Endothelial cell (in vitro differentiated cells): ENCODE measurements at regions not wholly inside any gene's neighbourhood (a gene's known extent, or its start where the extent isn't known, plus 50 kb on each side); places are given as distances from the start of the nearest gene placed in this dataset.

Experiments used
- DNase-seq: peaks from one replicate; pipeline ENCODE4 v3.0.0; 2021; ENCODE audit warnings: low spot score
- H3K27ac Mint-ChIP-seq: one replicate; pipeline ENCODE4 v1.8.0; 2021; ENCODE audit warnings: mixed read lengths, inconsistent platforms; ENCODE audit not compliant: unreplicated experiment
- H3K27me3 Mint-ChIP-seq: one replicate; pipeline ENCODE4 v1.8.0; 2021; ENCODE audit warnings: mild to moderate bottlenecking, moderate library complexity, mixed read lengths, inconsistent platforms; ENCODE audit not compliant: unreplicated experiment
- H3K36me3 Mint-ChIP-seq: one replicate; pipeline ENCODE4 v1.8.0; 2021; ENCODE audit warnings: mild to moderate bottlenecking, low read depth, mixed read lengths, inconsistent platforms; ENCODE audit not compliant: unreplicated experiment
- H3K4me1 Mint-ChIP-seq: one replicate; pipeline ENCODE4 v1.8.0; 2021; ENCODE audit warnings: mild to moderate bottlenecking, mixed read lengths, inconsistent platforms; ENCODE audit not compliant: unreplicated experiment
- H3K4me3 Mint-ChIP-seq: one replicate; pipeline ENCODE4 v1.8.0; 2021; ENCODE audit warnings: mild to moderate bottlenecking, mixed read lengths, inconsistent platforms; ENCODE audit not compliant: unreplicated experiment
- H3K9me3 Mint-ChIP-seq: one replicate; pipeline ENCODE4 v1.8.0; 2021; ENCODE audit warnings: mixed read lengths, inconsistent platforms; ENCODE audit not compliant: unreplicated experiment
- TF ChIP-seq, protein P1 (sequence below): fragments of 200-600 bp; sonication (generic); IDR thresholded peaks from one replicate; pipeline ENCODE4 v1.5.0; 2021; ENCODE audit warnings: antibody characterized with exemption; ENCODE audit not compliant: unreplicated experiment

DNA sequence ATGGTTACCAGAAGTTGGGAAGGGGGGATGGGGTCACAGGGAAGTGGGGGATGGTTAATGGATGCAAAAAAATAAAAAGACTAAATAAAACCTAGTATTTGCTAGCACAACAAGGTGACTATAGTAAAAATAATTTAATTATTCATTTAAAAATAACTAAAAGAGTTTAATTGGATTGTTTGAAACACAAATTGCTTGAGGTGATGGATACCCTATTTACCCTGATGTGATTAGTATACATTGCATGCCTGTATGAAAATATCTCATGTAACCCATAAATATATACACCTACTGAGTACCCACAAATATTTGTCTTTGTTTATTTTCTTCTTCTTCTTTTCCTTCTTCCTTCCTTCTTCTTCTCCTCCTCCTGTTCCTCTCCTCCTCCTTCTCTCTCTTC lies 57.8 kb upstream of the MACF1 start:
- peaks cover 9% of the 10 kb centered on the region for H3K27me3 Mint-ChIP-seq
- H3K9me3 Mint-ChIP-seq: no peaks in the 10 kb centered on the region
- peaks cover 8% of the 10 kb centered on the region for H3K36me3 Mint-ChIP-seq
- no peak overlapping the region for H3K27ac Mint-ChIP-seq
- H3K4me3 Mint-ChIP-seq: no peak overlapping the region
- TF ChIP-seq, protein P1, sequence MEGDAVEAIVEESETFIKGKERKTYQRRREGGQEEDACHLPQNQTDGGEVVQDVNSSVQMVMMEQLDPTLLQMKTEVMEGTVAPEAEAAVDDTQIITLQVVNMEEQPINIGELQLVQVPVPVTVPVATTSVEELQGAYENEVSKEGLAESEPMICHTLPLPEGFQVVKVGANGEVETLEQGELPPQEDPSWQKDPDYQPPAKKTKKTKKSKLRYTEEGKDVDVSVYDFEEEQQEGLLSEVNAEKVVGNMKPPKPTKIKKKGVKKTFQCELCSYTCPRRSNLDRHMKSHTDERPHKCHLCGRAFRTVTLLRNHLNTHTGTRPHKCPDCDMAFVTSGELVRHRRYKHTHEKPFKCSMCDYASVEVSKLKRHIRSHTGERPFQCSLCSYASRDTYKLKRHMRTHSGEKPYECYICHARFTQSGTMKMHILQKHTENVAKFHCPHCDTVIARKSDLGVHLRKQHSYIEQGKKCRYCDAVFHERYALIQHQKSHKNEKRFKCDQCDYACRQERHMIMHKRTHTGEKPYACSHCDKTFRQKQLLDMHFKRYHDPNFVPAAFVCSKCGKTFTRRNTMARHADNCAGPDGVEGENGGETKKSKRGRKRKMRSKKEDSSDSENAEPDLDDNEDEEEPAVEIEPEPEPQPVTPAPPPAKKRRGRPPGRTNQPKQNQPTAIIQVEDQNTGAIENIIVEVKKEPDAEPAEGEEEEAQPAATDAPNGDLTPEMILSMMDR: no peak
- no peak for DNase-seq
- H3K4me1 Mint-ChIP-seq: peaks cover 76% of the 10 kb centered on the region

DNA sequence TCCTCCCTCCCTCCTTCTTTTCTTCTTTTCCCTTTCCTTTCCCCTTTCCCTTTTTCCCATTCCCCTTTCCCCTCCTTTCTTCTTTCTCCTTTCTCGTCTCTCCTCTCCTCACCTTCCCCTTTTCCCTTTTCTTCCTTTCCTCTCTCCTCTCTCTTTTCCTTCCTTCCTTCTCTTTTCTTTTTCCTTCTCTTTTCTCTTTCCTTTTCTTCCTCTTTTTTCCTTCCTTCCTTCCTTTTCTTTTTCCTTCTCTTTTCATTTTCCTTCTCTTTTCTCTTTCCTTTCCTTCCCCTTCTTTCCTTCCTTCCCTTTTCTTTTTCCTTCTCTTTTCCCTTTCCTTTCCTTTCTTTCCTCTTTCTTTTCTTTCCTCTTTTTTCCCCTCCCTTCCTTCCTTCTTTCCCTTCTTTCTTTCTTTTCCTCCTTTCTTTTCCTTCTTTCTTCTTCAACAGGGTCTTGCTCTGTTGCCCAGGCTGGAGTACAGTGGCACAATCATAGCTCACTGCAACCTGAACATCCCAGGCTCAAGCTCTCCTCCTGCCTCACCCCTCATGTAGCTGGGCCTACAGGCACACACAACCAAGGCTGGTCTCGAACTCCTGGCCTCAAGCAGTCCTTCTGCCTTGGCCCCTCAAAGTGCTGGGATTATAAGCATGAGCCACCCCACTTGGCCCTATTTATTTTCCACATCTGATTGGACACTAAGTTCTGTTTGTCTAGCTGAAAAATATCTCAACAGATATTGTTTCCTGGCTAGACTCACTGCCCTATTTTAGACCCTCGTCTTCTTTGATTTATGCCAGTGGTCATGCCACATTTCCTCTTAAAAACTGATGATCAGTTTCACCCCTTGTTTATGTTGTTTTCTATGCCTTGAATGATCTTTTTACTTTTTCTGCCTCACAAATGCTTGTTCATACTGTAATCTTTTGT lies 57.1 kb upstream of the MACF1 start:
- peak overlapping the region; percentile 55 for H3K27ac Mint-ChIP-seq
- no peak for DNase-seq

GRCh38 chr1:39148942-39149341 lies 55.6 kb upstream of the MACF1 start:
- TF ChIP-seq, protein P1: no peak
- H3K36me3 Mint-ChIP-seq: peaks cover 9% of the 10 kb centered on the region
- peak overlapping the region; percentile 40 for H3K4me3 Mint-ChIP-seq
- peaks cover 9% of the 10 kb centered on the region for H3K27me3 Mint-ChIP-seq
- peaks cover 74% of the 10 kb centered on the region for H3K4me1 Mint-ChIP-seq
- no peaks in the 10 kb centered on the region for H3K9me3 Mint-ChIP-seq
- no peak for DNase-seq
- H3K27ac Mint-ChIP-seq: peak overlapping the region; percentile 21

More for the DNA sequence above, 57.1 kb upstream of the MACF1 start:
- Mint-ChIP-seq H3K36me3 (peaks cover 8% of the 10 kb centered on the region), H3K4me1 (peaks cover 72% of the 10 kb centered on the region), H3K4me3 (no peak overlapping the region), H3K27me3 (peaks cover 9% of the 10 kb centered on the region), H3K9me3 (no peaks in the 10 kb centered on the region)
- TF ChIP-seq, protein P1: no peak

GRCh38 chr1:39149509-39149908 lies 55.0 kb upstream of the MACF1 start:
- peaks cover 14% of the 10 kb centered on the region for H3K27me3 Mint-ChIP-seq
- TF ChIP-seq, protein P1: no peak
- no peaks in the 10 kb centered on the region for H3K9me3 Mint-ChIP-seq
- peak overlapping the region; percentile 17 for H3K27ac Mint-ChIP-seq
- H3K4me3 Mint-ChIP-seq: no peak overlapping the region
- H3K4me1 Mint-ChIP-seq: peaks cover 76% of the 10 kb centered on the region
- H3K36me3 Mint-ChIP-seq: peaks cover 10% of the 10 kb centered on the region
- no peak for DNase-seq

DNA sequence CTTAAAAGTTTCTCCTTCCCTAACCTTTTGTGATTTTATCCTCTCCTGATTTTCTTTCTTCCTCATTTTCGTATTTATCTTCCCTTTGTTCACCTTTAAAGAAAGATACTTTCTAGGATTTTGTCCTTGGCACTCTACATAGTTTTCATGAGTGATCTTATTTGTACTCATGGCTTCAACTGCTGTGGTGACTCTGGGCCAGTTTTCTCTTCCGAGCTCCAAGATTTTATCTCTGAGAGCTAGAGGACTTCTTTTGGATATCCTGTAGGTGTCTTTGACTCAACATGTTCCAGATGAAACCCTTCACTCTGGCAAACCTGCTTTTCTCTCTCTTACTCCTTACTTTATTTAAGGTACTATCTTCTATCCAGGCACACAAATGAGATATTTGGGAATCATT lies 53.7 kb upstream of the MACF1 start:
- Mint-ChIP-seq H3K4me1 (peaks cover 72% of the 10 kb centered on the region), H3K27me3 (peaks cover 9% of the 10 kb centered on the region), H3K27ac (peak overlapping the region; percentile 86), H3K36me3 (peaks cover 10% of the 10 kb centered on the region), H3K9me3 (no peaks in the 10 kb centered on the region), H3K4me3 (no peak overlapping the region)
- TF ChIP-seq, protein P1: no peak
- no peak for DNase-seq
